ENCODE measurements at regions not wholly inside any gene's neighbourhood (a gene's known extent, or its start where the extent isn't known, plus 50 kb on each side); places are given as distances from the start of the nearest gene placed in this dataset.

GRCh38 chr4:164616961-164617360, 137.0 kb upstream of the SMIM31 start:
- TF ChIP-seq CTCF (IDR thresholded peaks at IDR 0.05) (no peak), POLR2A (IDR thresholded peaks at IDR 0.05) (no peak)

Measured in heart left ventricle (tissue), 13 donors.